Mesenchymal stem cell (in vitro differentiated cells and primary cell): ENCODE measurements at regions not wholly inside any gene's neighbourhood (a gene's known extent, or its start where the extent isn't known, plus 50 kb on each side); places are given as distances from the start of the nearest gene placed in this dataset.

ENCODE experiments used
- DNase-seq: peaks from one replicate; pipeline ENCODE4 v3.0.0-alpha.2; 2013
- H2AFZ ChIP-seq: one replicate; pipeline ENCODE4 v1.6.1; 2013; ENCODE audit warnings: low read depth, mild to moderate bottlenecking, control low read depth, inconsistent platforms, low read length, moderate library complexity
- H2AK5ac ChIP-seq: 2 replicates; pipeline ENCODE4 v1.6.1; 2013; ENCODE audit warnings: low read length, moderate library complexity, mild to moderate bottlenecking, inconsistent platforms; ENCODE audit not compliant: severe bottlenecking
- H2BK120ac ChIP-seq: one replicate; pipeline ENCODE4 v1.6.1; 2013; ENCODE audit warnings: low read depth, mild to moderate bottlenecking, inconsistent platforms, low read length, moderate library complexity
- H2BK12ac ChIP-seq, 2 experiments: one replicate each; pipeline ENCODE4 v1.6.1; 2013; ENCODE audit warnings: inconsistent platforms in 2 of 2, low read length in 2 of 2, mild to moderate bottlenecking in 2 of 2, moderate library complexity in 2 of 2, control low read depth in 1 of 2
- H2BK15ac ChIP-seq: one replicate; pipeline ENCODE4 v1.6.1; 2013; ENCODE audit warnings: mild to moderate bottlenecking, low read depth, inconsistent platforms; ENCODE audit not compliant: poor library complexity, severe bottlenecking
- H2BK5ac ChIP-seq: 2 replicates; pipeline ENCODE4 v1.6.1; 2013; ENCODE audit warnings: low read depth, mild to moderate bottlenecking, low read length, control low read depth, inconsistent platforms; ENCODE audit not compliant: poor library complexity, severe bottlenecking
- H3K14ac ChIP-seq, 2 experiments: one replicate each; pipeline ENCODE4 v1.6.1; 2013; ENCODE audit warnings: inconsistent platforms in 2 of 2, low read length in 2 of 2, control low read depth in 1 of 2, mild to moderate bottlenecking in 1 of 2, moderate library complexity in 1 of 2
- H3K18ac ChIP-seq, 2 experiments: one replicate each; pipeline ENCODE4 v1.6.1; 2013; ENCODE audit warnings: inconsistent platforms in 2 of 2, low read length in 2 of 2, control low read depth in 1 of 2, low read depth in 1 of 2, mild to moderate bottlenecking in 1 of 2
- H3K23ac ChIP-seq, 2 experiments: one replicate each; pipeline ENCODE4 v1.6.1; 2013; ENCODE audit warnings: inconsistent platforms in 2 of 2, low read length in 2 of 2, mild to moderate bottlenecking in 2 of 2, moderate library complexity in 2 of 2, control low read depth in 1 of 2
- H3K27ac ChIP-seq: 2 replicates; pipeline ENCODE4 v1.5.1; 2013; ENCODE audit warnings: mild to moderate bottlenecking, moderate library complexity, low read length, control low read depth, inconsistent platforms; ENCODE audit not compliant: poor library complexity, severe bottlenecking
- H3K27me3 ChIP-seq, 2 experiments: 2 replicates each; pipeline versions ENCODE4 v1.6.1 to v1.7.0; 2013; ENCODE audit warnings: low read length in 2 of 2, mild to moderate bottlenecking in 2 of 2, moderate library complexity in 2 of 2, control low read depth in 1 of 2, inconsistent platforms in 1 of 2; ENCODE audit not compliant: control insufficient read depth in 1 of 2, insufficient read depth in 1 of 2
- H3K36me3 ChIP-seq, 2 experiments: 2 replicates each; pipeline versions ENCODE4 v1.6.1 to v1.7.0; 2013; ENCODE audit warnings: low read length in 2 of 2, control low read depth in 1 of 2, inconsistent platforms in 1 of 2, low read depth in 1 of 2, mild to moderate bottlenecking in 1 of 2; ENCODE audit not compliant: insufficient read depth in 2 of 2, control insufficient read depth in 1 of 2
- H3K4ac ChIP-seq, 2 experiments: one replicate each; pipeline ENCODE4 v1.6.1; 2013; ENCODE audit warnings: inconsistent platforms in 2 of 2, low read length in 2 of 2, mild to moderate bottlenecking in 2 of 2, moderate library complexity in 2 of 2, control low read depth in 1 of 2, low read depth in 1 of 2
- H3K4me1 ChIP-seq: 2 replicates; pipeline ENCODE4 v1.6.1; 2013; ENCODE audit warnings: low read depth, low read length, control low read depth; ENCODE audit not compliant: control insufficient read depth, insufficient read depth
- H3K4me2 ChIP-seq: 2 replicates; pipeline ENCODE4 v1.6.1; 2013; ENCODE audit warnings: low read length, mild to moderate bottlenecking, inconsistent platforms; ENCODE audit not compliant: poor library complexity, severe bottlenecking
- H3K4me3 ChIP-seq, 2 experiments: 2 replicates each; pipeline versions ENCODE4 v1.5.1 to v1.7.0; 2013; ENCODE audit warnings: low read length in 2 of 2, mild to moderate bottlenecking in 2 of 2, control low read depth in 1 of 2, low read depth in 1 of 2; ENCODE audit not compliant: insufficient read depth in 1 of 2
- H3K79me1 ChIP-seq: replicated peaks from 2 replicates; pipeline ENCODE4 v1.6.1; 2013; ENCODE audit warnings: mild to moderate bottlenecking, control low read depth, low read length, inconsistent platforms; ENCODE audit not compliant: poor library complexity, severe bottlenecking
- H3K9ac ChIP-seq: 2 replicates; pipeline ENCODE4 v1.7.0; 2013; ENCODE audit warnings: mild to moderate bottlenecking, low read length, moderate library complexity
- H3K9me3 ChIP-seq: 2 replicates; pipeline ENCODE4 v1.7.0; 2013; ENCODE audit warnings: mild to moderate bottlenecking, low read length; ENCODE audit not compliant: control insufficient read depth
- H4K8ac ChIP-seq: one replicate; pipeline ENCODE4 v1.6.1; 2013; ENCODE audit warnings: inconsistent platforms, mild to moderate bottlenecking, low read length, moderate library complexity
- H4K91ac ChIP-seq: one replicate; pipeline ENCODE4 v1.6.1; 2013; ENCODE audit warnings: mild to moderate bottlenecking, low read length, inconsistent platforms
- WGBS: methylation state at CpG from one replicate; pipeline ENCODE4 v1.1.7; 2013; ENCODE audit warnings: mixed read lengths; 5-methylcytosine and 5-hydroxymethylcytosine counted together

DNA sequence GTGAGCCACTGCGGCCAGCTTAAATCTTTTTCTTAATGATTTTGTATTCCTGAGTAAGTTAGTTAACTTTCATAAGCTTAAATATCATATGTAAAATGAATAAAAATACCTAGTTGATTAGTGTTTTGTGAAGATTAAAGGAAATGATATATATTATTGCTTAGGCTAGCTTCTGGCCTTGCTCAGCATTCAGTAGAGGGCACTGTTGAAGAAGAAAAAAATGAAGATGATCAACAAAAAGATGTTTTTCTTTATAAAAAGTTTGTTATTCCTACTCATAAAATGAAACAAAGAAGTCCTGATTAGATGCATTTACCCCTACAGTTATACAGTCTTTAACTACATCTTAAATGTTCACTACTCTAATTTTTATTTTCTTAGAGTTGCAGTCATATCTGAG lies 797.7 kb downstream of the RAPGEF2 start:
- no peak overlapping the region for H2BK120ac ChIP-seq
- H3K4me2 ChIP-seq: no peak overlapping the region
- no peak overlapping the region for H3K27ac ChIP-seq
- no peaks in the 10 kb centered on the region for H3K9me3 ChIP-seq
- H3K4me3 ChIP-seq: no peak overlapping the region
- H2AK5ac ChIP-seq: no peak overlapping the region
- H3K23ac ChIP-seq: no peak overlapping the region
- no peak overlapping the region for H4K91ac ChIP-seq
- no peaks in the 10 kb centered on the region for H3K4me1 ChIP-seq
- no peak overlapping the region for H3K14ac ChIP-seq
- no peak overlapping the region for H2AFZ ChIP-seq
- no peaks in the 10 kb centered on the region for H3K36me3 ChIP-seq
- no peak for DNase-seq
- WGBS: no CpG with 5 or more reads among the region's 1 CpG
- no peak overlapping the region for H3K18ac ChIP-seq
- no peak overlapping the region for H2BK12ac ChIP-seq
- H3K4ac ChIP-seq: no peak overlapping the region
- no peak overlapping the region for H2BK15ac ChIP-seq
- no peak overlapping the region for H2BK5ac ChIP-seq
- H3K79me1 ChIP-seq: no peaks in the 10 kb centered on the region
- no peaks in the 10 kb centered on the region for H3K27me3 ChIP-seq
- H3K9ac ChIP-seq: no peak overlapping the region
- no peak overlapping the region for H4K8ac ChIP-seq

DNA sequence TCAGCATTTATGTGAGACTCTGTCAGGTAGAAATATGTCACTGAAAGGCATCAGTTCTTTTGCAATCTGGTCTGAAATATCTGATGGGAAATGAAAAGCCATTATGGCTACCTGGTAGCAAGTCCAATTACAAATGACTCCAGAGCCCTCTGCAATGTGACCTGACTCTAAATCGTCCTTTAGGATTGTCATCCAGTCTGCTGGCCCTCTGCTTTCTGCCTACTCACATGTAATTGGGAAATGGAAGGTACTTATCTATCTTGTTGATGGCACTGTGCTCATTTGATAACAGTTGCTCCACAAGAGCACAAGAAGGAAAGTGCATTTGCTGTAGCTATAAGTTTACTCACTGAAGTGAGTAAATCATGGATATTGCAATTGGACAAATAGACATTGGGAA lies 799.8 kb downstream of the RAPGEF2 start:
- DNase-seq: no peak
- H2BK12ac ChIP-seq: no peak overlapping the region
- H4K8ac ChIP-seq: no peak overlapping the region
- H2BK15ac ChIP-seq: no peak overlapping the region
- no peak overlapping the region for H3K18ac ChIP-seq
- no peak overlapping the region for H3K14ac ChIP-seq
- no peaks in the 10 kb centered on the region for H3K36me3 ChIP-seq
- H3K27me3 ChIP-seq: no peaks in the 10 kb centered on the region
- H2AK5ac ChIP-seq: no peak overlapping the region
- H4K91ac ChIP-seq: no peak overlapping the region
- no peaks in the 10 kb centered on the region for H3K79me1 ChIP-seq
- H3K4ac ChIP-seq: no peak overlapping the region
- no peak overlapping the region for H3K9ac ChIP-seq
- no peak overlapping the region for H2BK5ac ChIP-seq
- WGBS: 0% methylated on average over 1 of the region's 1 CpG
- no peak overlapping the region for H3K4me3 ChIP-seq
- H3K4me1 ChIP-seq: no peaks in the 10 kb centered on the region
- no peak overlapping the region for H3K4me2 ChIP-seq
- H3K9me3 ChIP-seq: no peaks in the 10 kb centered on the region
- no peak overlapping the region for H3K27ac ChIP-seq
- no peak overlapping the region for H3K23ac ChIP-seq
- no peak overlapping the region for H2AFZ ChIP-seq
- H2BK120ac ChIP-seq: no peak overlapping the region

DNA sequence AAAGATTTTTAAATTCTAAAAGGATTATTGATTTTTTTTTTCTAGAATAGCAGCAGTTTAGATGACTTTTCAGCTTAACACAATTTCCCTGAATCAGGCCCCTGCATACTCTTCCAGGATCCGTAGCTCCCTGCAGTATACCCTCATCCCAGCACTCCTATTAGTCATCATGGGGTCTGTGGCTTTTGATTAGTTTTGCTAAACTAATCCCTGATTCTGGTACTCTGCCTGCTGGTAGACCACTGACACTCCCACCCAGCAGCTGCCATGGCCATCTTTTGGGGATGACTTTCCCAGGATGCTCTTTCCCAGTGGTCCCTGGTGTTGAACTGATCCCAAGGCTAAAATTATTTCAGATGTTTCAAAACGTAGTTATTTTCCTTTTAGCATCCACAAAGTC lies 802.0 kb downstream of the RAPGEF2 start:
- H2BK12ac ChIP-seq: no peak overlapping the region
- no peaks in the 10 kb centered on the region for H3K4me1 ChIP-seq
- 57% methylated on average over 1 of the region's 2 CpGs for WGBS
- H3K14ac ChIP-seq: no peak overlapping the region
- no peak overlapping the region for H2AFZ ChIP-seq
- H2AK5ac ChIP-seq: no peak overlapping the region
- H3K9ac ChIP-seq: no peak overlapping the region
- no peak overlapping the region for H3K4me2 ChIP-seq
- no peak overlapping the region for H2BK15ac ChIP-seq
- no peak overlapping the region for H4K8ac ChIP-seq
- H2BK120ac ChIP-seq: no peak overlapping the region
- no peak overlapping the region for H3K18ac ChIP-seq
- H3K23ac ChIP-seq: no peak overlapping the region
- H3K36me3 ChIP-seq: no peaks in the 10 kb centered on the region
- no peak overlapping the region for H2BK5ac ChIP-seq
- no peak overlapping the region for H3K4me3 ChIP-seq
- no peak overlapping the region for H3K27ac ChIP-seq
- no peaks in the 10 kb centered on the region for H3K9me3 ChIP-seq
- no peaks in the 10 kb centered on the region for H3K27me3 ChIP-seq
- no peak overlapping the region for H4K91ac ChIP-seq
- DNase-seq: no peak
- no peak overlapping the region for H3K4ac ChIP-seq
- H3K79me1 ChIP-seq: no peaks in the 10 kb centered on the region

DNA sequence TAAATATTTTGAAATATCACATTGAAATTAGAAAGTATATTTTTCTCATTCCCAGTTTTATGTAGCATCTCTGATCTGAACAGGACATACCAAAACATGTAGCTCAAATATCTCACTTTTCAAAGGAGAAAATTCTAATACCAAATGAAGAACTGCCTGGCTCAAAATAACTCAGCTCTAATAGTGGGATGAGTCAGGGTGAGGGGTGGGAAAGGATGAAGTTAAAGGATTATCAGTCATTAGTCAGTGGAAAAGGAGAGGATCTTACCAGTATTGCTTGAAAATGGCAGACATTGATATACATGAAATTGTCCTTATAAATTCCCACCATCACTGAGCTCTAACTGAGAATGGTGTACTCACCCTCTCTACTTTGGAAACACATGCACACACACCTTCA lies 803.2 kb downstream of the RAPGEF2 start:
- Histone ChIP-seq H3K4me1 (no peaks in the 10 kb centered on the region), H3K27me3 (no peaks in the 10 kb centered on the region), H2BK15ac (no peak overlapping the region), H3K18ac (no peak overlapping the region), H4K8ac (no peak overlapping the region), H3K79me1 (no peaks in the 10 kb centered on the region), H3K9ac (no peak overlapping the region), H2BK12ac (no peak overlapping the region), H2AFZ (no peak overlapping the region), H3K4me2 (no peak overlapping the region), H3K4ac (no peak overlapping the region), H3K4me3 (no peak overlapping the region), H4K91ac (no peak overlapping the region), H2BK5ac (no peak overlapping the region), H3K9me3 (no peaks in the 10 kb centered on the region), H3K27ac (no peak overlapping the region), H3K23ac (no peak overlapping the region), H3K36me3 (no peaks in the 10 kb centered on the region), H3K14ac (no peak overlapping the region), H2AK5ac (no peak overlapping the region), H2BK120ac (no peak overlapping the region)
- no peak for DNase-seq
